Uterus (tissue), 2 donors: ENCODE measurements at regions not wholly inside any gene's neighbourhood (a gene's known extent, or its start where the extent isn't known, plus 50 kb on each side); places are given as distances from the start of the nearest gene placed in this dataset.

Source experiments
- CTCF ChIP-seq, 4 experiments: fragments of 200-600 bp in 2 of 4; fragments of 450-650 bp in 2 of 4; sonication (generic) in 2 of 4; IDR thresholded peaks; one replicate each; pipeline ENCODE4 v1.5.1; 2016 to 2019; ENCODE audit warnings: antibody characterized with exemption in 4 of 4, mild to moderate bottlenecking in 2 of 4, moderate library complexity in 1 of 4
- POLR2A ChIP-seq, 2 donors: fragments of 450-650 bp; IDR thresholded peaks; one replicate each; pipeline ENCODE4 v1.6.1; 2016; ENCODE audit warnings: antibody characterized with exemption in 2 of 2, mild to moderate bottlenecking in 1 of 2, moderate library complexity in 1 of 2

GRCh38 chr18:41768467-41768866 is 186.6 kb upstream of the PIK3C3 start:
- TF ChIP-seq CTCF (IDR thresholded peaks at IDR 0.05) (no peak), POLR2A (IDR thresholded peaks at IDR 0.05) (no peak)
